Nephron progenitor cell (in vitro differentiated cells): ENCODE measurements at regions not wholly inside any gene's neighbourhood (a gene's known extent, or its start where the extent isn't known, plus 50 kb on each side); places are given as distances from the start of the nearest gene placed in this dataset.

Experiments
- DNase-seq: peaks from one replicate; pipeline ENCODE4 v3.0.0; 2021
- H3K27ac Mint-ChIP-seq: 2 replicates; pipeline ENCODE4 v1.8.0; 2021; ENCODE audit warnings: mild to moderate bottlenecking, moderate library complexity, mixed read lengths
- H3K27me3 Mint-ChIP-seq: 2 replicates; pipeline ENCODE4 v1.8.0; 2021; ENCODE audit warnings: mild to moderate bottlenecking, low read depth, mixed read lengths; ENCODE audit not compliant: poor library complexity
- H3K36me3 Mint-ChIP-seq: 2 replicates; pipeline ENCODE4 v1.8.0; 2021; ENCODE audit warnings: low read depth, mixed read lengths
- H3K4me1 Mint-ChIP-seq: 2 replicates; pipeline ENCODE4 v1.8.0; 2021; ENCODE audit warnings: mixed read lengths
- H3K4me3 Mint-ChIP-seq: 2 replicates; pipeline ENCODE4 v1.8.0; 2021; ENCODE audit warnings: mild to moderate bottlenecking, moderate library complexity, mixed read lengths
- H3K9me3 Mint-ChIP-seq: 2 replicates; pipeline ENCODE4 v1.8.0; 2021; ENCODE audit warnings: mild to moderate bottlenecking, moderate library complexity, mixed read lengths
- TF ChIP-seq, protein P1 (sequence below): fragments of 200-600 bp; sonication (generic); IDR thresholded peaks from 2 replicates; pipeline ENCODE4 v1.5.0; 2021; ENCODE audit warnings: antibody characterized with exemption

DNA sequence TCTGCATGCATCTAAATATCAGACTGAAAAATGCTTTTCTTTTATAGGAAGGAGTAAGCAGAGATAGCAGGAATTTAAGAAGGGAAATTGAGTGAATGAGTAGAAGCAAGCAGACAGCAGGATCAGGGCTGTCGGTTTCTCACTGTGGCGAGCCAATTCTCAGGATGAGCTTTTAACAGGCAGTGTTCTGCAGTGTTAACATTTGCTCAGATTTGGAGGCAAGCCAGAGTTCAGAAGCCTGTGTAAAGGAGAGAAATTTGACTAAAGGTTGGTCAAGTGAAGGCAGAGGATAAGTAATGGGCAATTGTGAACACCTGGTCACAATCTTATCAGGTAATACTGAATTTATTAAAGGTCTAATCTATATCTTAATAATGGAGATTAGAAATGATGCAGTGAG, 133.3 kb upstream of the MAGEB16 start:
- Mint-ChIP-seq H3K4me1 (peaks cover 16% of the 10 kb centered on the region), H3K27ac (peak overlapping the region; percentile 5), H3K27me3 (no peaks in the 10 kb centered on the region), H3K4me3 (no peak overlapping the region), H3K36me3 (no peaks in the 10 kb centered on the region), H3K9me3 (peaks cover 17% of the 10 kb centered on the region)
- DNase-seq, result no peak
- TF ChIP-seq, protein P1, sequence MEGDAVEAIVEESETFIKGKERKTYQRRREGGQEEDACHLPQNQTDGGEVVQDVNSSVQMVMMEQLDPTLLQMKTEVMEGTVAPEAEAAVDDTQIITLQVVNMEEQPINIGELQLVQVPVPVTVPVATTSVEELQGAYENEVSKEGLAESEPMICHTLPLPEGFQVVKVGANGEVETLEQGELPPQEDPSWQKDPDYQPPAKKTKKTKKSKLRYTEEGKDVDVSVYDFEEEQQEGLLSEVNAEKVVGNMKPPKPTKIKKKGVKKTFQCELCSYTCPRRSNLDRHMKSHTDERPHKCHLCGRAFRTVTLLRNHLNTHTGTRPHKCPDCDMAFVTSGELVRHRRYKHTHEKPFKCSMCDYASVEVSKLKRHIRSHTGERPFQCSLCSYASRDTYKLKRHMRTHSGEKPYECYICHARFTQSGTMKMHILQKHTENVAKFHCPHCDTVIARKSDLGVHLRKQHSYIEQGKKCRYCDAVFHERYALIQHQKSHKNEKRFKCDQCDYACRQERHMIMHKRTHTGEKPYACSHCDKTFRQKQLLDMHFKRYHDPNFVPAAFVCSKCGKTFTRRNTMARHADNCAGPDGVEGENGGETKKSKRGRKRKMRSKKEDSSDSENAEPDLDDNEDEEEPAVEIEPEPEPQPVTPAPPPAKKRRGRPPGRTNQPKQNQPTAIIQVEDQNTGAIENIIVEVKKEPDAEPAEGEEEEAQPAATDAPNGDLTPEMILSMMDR, result no peak

DNA sequence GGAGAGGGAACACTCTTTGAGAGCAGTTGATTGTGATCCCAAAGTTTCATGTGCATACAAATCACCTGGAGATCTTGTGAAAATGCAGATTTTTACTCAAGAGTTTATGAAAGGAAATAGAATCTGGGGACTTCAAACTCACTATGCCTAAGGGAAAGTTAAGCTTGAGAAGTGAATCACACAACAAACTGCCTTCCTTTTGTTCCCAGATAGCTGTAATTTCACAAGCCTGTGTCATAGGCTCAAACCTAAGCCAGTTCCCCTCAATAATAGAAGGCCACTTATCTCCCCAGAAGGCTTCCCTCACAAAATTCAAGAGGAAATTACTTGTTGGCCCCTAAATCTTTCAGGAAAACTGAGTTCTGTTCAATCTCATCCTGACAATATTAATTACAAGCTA, 132.8 kb upstream of the MAGEB16 start:
- TF ChIP-seq, protein P1, result no peak
- no peak for DNase-seq
- peaks cover 21% of the 10 kb centered on the region for H3K9me3 Mint-ChIP-seq
- no peaks in the 10 kb centered on the region for H3K36me3 Mint-ChIP-seq
- no peak overlapping the region for H3K27ac Mint-ChIP-seq
- H3K4me1 Mint-ChIP-seq, result peaks cover 16% of the 10 kb centered on the region
- no peaks in the 10 kb centered on the region for H3K27me3 Mint-ChIP-seq
- no peak overlapping the region for H3K4me3 Mint-ChIP-seq

DNA sequence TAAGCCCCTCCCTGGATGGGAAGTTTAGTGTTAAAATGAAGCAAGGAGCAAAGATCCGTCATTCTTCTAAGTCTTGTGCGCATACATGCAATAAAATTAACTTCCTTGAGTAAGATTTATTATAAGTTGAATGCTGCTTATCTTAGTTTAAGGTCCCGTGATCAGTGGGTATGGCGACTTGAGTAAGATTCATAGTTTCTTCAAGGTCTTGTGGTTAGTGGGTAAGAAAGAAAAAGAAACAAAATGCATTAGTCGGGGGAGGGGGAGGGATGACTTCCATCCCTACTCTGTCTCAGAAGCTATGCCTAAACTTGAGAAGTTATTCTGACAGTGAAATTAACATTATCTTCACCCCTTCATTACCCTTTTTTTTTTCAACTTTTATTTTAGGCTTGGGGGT, 127.3 kb upstream of the MAGEB16 start:
- Mint-ChIP-seq H3K27ac (no peak overlapping the region), H3K4me3 (no peak overlapping the region), H3K9me3 (peaks cover 34% of the 10 kb centered on the region), H3K27me3 (no peaks in the 10 kb centered on the region), H3K36me3 (no peaks in the 10 kb centered on the region), H3K4me1 (peaks cover 8% of the 10 kb centered on the region)
- TF ChIP-seq, protein P1, result no peak
- DNase-seq, result no peak

DNA sequence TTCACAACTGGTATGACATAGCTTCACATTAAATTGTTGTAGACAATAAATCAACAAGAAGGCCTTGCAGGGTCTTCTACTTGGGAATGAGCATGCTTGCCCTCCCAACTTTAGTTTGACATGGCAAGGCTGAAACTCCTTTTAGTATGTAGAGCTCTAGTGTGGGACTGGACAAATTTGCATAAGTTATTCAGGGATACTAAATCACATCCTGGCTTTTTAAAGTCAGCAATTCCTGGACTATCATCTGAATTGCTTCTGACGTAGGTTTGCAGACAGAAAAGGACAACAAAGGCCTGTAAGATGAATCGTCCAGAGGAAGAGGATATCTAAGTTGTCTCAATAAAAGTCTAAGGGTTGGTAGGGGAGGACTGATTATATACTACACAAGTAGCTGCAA, 123.0 kb upstream of the MAGEB16 start:
- TF ChIP-seq, protein P1, result no peak
- Mint-ChIP-seq H3K27me3 (no peaks in the 10 kb centered on the region), H3K4me3 (no peak overlapping the region), H3K9me3 (peaks cover 28% of the 10 kb centered on the region), H3K36me3 (no peaks in the 10 kb centered on the region), H3K27ac (no peak overlapping the region), H3K4me1 (peaks cover 18% of the 10 kb centered on the region)
- DNase-seq, result no peak

DNA sequence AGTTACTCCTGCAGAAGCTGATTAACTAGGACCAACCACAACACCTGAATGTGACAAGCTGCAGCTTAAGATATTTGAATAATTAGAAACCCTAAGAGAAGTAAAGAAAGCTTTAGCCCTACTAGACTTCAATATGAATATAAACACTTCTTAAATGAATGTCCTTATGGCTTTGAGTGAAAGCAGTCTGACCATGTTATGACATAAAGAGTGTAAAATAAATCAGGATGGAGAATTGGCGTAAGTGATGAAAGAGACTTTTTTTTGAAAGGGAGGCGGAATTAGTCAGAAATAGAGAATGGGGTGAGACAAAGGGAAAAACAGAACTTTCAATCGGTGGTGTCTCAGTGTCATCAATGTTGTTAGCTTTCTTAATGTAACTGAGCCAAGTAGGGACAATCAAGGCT, 117.2 kb upstream of the MAGEB16 start:
- DNase-seq, result no peak
- peaks cover 30% of the 10 kb centered on the region for H3K9me3 Mint-ChIP-seq
- no peaks in the 10 kb centered on the region for H3K36me3 Mint-ChIP-seq
- peaks cover 10% of the 10 kb centered on the region for H3K4me1 Mint-ChIP-seq
- TF ChIP-seq, protein P1, result no peak
- H3K4me3 Mint-ChIP-seq, result no peak overlapping the region
- H3K27ac Mint-ChIP-seq, result no peak overlapping the region
- H3K27me3 Mint-ChIP-seq, result no peaks in the 10 kb centered on the region

DNA sequence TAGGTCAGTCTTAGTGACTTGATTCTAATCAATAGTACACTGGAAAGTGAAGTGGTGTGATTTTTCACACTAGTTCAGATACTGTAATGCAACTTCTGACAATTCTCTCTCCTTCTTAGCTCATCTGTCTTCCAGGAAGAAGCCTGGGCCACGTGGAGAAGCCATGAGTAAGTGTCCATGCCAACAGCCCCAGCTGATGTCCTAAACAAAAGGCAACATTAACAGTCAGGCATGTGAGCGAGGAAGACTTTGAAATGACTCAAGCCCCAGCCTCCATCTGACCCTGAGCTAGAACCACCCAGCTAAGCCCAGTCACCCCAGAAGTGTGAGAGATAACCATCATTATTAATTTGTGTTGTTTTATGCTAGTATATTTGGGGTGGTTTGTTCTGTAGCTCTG, 115.7 kb upstream of the MAGEB16 start:
- TF ChIP-seq, protein P1, result no peak
- H3K4me1 Mint-ChIP-seq, result peaks cover 10% of the 10 kb centered on the region
- H3K36me3 Mint-ChIP-seq, result no peaks in the 10 kb centered on the region
- H3K27me3 Mint-ChIP-seq, result no peaks in the 10 kb centered on the region
- H3K4me3 Mint-ChIP-seq, result no peak overlapping the region
- no peak overlapping the region for H3K27ac Mint-ChIP-seq
- peaks cover 36% of the 10 kb centered on the region for H3K9me3 Mint-ChIP-seq
- DNase-seq, result no peak
